AG10803 (cell line): ENCODE measurements at regions not wholly inside any gene's neighbourhood (a gene's known extent, or its start where the extent isn't known, plus 50 kb on each side); places are given as distances from the start of the nearest gene placed in this dataset.
"Not testable (repeated sequence)": the region's sequence is repeated elsewhere in the genome, so short reads cannot be mapped to it uniquely, and the experiment has no call there.

Experiments
- DNase-seq: peaks from one replicate; pipeline ENCODE4 v3.0.0; 2010; ENCODE audit warnings: low read depth
- H3K4me3 ChIP-seq: 2 replicates; pipeline ENCODE4 v1.5.1; 2011; ENCODE audit warnings: mild to moderate bottlenecking, low read length, control low read depth
- CTCF ChIP-seq: conservative IDR thresholded peaks from 2 replicates; pipeline ENCODE4 v1.5.1; 2011; ENCODE audit warnings: mild to moderate bottlenecking, low read length, control low read depth, inconsistent platforms

- no peak for TF ChIP-seq CTCF
- H3K4me3 ChIP-seq, result no peak overlapping the region
- no peak for DNase-seq
Observed at GRCh38 chr18:34509879-34510586, 200.1 kb upstream of the DTNA start.

GRCh38 chr18:34510926-34511325, 199.2 kb upstream of the DTNA start:
- no peak for DNase-seq
- no peak overlapping the region for H3K4me3 ChIP-seq
- no peak for TF ChIP-seq CTCF

- H3K4me3 ChIP-seq, result no peak overlapping the region
- no peak for DNase-seq
- TF ChIP-seq CTCF, result no peak
Observed at GRCh38 chr18:34511435-34511834, 198.7 kb upstream of the DTNA start.

GRCh38 chr18:34511879-34512278, 198.2 kb upstream of the DTNA start:
- no peak overlapping the region for H3K4me3 ChIP-seq
- DNase-seq, result no peak
- TF ChIP-seq CTCF, result no peak

- no peak overlapping the region for H3K4me3 ChIP-seq
- no peak for TF ChIP-seq CTCF
- DNase-seq, result no peak
Observed at GRCh38 chr18:34514238-34514637, 195.9 kb upstream of the DTNA start.

- no peak for TF ChIP-seq CTCF
- no peak for DNase-seq
Observed at GRCh38 chr18:34514957-34515356, 195.1 kb upstream of the DTNA start.

GRCh38 chr18:34516355-34516754, 193.7 kb upstream of the DTNA start:
- not testable (repeated sequence) for H3K4me3 ChIP-seq, DNase-seq

More at GRCh38 chr18:34514957-34515356, 195.1 kb upstream of the DTNA start:
- no peak overlapping the region for H3K4me3 ChIP-seq

- not testable (repeated sequence) for DNase-seq, H3K4me3 ChIP-seq
Observed at GRCh38 chr18:34516996-34517395, 193.1 kb upstream of the DTNA start.
